ENCODE measurements at regions not wholly inside any gene's neighbourhood (a gene's known extent, or its start where the extent isn't known, plus 50 kb on each side); places are given as distances from the start of the nearest gene placed in this dataset.

DNA sequence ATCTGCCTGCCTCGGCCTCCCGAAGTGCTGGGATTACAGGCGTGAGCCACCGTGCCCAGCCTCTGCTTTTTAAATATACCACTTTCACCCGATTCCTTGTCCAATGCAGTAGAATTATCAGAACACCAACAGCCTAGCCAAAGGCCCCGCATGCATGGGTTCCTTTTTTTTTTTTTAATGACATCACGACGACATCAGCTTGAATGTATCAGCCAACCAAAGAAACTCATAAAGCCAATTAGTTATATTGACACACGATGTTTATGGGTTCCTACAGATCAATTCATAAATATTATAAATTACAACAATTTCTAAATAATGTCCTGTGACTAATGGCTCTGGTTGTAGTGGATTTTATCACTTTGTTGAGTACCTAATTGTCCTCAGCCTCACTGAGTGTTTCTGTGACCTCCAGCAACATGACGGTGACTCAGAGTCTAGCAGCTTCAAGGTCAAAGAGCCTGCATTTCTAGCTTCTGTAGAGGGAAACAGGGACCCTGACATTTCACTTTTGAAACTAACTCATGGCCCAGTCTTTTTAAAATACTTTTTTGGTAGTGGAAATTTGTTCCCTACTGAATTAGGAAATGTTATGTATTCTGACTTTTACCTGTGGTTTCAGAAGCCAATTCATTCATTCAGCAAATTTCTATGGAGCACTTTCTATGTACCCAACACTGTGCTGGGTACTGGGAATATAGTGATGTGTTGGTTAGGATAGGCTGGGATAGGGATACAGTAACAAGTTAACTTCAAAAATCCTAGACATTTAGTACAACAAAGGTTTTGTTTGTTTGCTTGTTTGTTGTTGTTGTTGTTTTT, 144.1 kb downstream of the SUDS3 start:
- TF ChIP-seq, protein P1, sequence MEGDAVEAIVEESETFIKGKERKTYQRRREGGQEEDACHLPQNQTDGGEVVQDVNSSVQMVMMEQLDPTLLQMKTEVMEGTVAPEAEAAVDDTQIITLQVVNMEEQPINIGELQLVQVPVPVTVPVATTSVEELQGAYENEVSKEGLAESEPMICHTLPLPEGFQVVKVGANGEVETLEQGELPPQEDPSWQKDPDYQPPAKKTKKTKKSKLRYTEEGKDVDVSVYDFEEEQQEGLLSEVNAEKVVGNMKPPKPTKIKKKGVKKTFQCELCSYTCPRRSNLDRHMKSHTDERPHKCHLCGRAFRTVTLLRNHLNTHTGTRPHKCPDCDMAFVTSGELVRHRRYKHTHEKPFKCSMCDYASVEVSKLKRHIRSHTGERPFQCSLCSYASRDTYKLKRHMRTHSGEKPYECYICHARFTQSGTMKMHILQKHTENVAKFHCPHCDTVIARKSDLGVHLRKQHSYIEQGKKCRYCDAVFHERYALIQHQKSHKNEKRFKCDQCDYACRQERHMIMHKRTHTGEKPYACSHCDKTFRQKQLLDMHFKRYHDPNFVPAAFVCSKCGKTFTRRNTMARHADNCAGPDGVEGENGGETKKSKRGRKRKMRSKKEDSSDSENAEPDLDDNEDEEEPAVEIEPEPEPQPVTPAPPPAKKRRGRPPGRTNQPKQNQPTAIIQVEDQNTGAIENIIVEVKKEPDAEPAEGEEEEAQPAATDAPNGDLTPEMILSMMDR (IDR thresholded peaks at IDR 0.05; ENCODE audit: borderline replicate concordance, insufficient read depth, low read depth, low read length), result no peak
- H3K4me3 ChIP-seq (ENCODE audit: low read depth, low read length), result no peak overlapping the region

DNA sequence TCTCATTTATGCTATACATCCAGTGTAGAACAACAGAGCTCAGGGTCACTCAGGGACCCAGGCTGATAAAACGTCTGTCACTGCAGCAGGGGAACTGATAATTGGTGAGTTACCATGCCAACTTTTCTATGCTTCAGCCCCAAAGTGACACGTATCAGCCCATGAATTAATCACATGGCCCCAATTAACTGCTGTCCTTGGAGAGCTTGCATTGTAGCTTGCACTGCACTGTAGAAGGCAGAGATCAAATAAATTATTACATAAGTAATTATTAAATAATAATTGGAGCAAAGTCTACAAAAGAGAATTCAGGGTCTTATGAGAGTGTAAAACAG, 144.6 kb downstream of the SUDS3 start:
- H3K4me3 ChIP-seq (ENCODE audit: low read depth, low read length), result no peak overlapping the region
- TF ChIP-seq, protein P1 (IDR thresholded peaks at IDR 0.05; ENCODE audit: borderline replicate concordance, insufficient read depth, low read depth, low read length), result no peak

DNA sequence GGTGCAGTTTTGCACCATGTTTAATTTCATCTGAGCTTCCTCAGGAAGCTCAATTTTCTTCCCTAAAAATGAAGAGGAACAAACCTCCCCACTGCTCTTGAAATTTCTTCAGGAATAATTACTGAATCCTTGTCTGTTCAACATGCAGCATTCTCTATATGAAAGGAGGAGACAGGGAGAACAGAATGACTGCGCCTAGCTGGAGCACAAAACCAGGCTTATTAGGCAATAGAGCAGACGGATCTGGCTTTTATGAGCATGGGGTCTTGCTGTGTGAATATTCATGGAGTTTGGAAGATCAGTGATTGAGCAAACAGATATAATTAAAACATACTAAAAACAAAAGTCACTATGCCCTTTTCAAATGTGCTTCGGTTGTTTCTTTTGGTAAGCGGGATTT, 148.1 kb downstream of the SUDS3 start:
- TF ChIP-seq, protein P1 (IDR thresholded peaks at IDR 0.05; ENCODE audit: borderline replicate concordance, insufficient read depth, low read depth, low read length), result no peak
- no peak overlapping the region for H3K4me3 ChIP-seq (ENCODE audit: low read depth, low read length)

DNA sequence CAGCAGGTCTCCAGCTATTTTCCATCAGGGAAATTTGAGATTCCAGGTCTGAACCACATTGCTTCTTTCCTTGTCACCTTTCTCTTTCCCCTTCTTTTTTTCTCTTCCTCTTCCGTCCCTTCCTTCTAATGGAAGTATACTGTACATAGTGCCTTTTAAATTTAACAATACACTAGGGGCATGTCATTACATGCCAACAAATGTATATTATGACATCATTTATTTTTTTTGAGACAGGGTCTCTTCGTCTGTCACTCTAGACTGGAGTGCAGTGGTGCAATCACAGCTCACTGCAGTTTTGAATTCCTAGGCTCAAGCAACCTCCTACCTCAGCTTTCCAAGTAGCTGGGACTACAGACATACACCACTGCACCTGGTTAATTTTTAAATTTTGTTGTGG, 148.9 kb downstream of the SUDS3 start:
- TF ChIP-seq, protein P1 (IDR thresholded peaks at IDR 0.05; ENCODE audit: borderline replicate concordance, insufficient read depth, low read depth, low read length), result no peak
- no peak overlapping the region for H3K4me3 ChIP-seq (ENCODE audit: low read depth, low read length)

DNA sequence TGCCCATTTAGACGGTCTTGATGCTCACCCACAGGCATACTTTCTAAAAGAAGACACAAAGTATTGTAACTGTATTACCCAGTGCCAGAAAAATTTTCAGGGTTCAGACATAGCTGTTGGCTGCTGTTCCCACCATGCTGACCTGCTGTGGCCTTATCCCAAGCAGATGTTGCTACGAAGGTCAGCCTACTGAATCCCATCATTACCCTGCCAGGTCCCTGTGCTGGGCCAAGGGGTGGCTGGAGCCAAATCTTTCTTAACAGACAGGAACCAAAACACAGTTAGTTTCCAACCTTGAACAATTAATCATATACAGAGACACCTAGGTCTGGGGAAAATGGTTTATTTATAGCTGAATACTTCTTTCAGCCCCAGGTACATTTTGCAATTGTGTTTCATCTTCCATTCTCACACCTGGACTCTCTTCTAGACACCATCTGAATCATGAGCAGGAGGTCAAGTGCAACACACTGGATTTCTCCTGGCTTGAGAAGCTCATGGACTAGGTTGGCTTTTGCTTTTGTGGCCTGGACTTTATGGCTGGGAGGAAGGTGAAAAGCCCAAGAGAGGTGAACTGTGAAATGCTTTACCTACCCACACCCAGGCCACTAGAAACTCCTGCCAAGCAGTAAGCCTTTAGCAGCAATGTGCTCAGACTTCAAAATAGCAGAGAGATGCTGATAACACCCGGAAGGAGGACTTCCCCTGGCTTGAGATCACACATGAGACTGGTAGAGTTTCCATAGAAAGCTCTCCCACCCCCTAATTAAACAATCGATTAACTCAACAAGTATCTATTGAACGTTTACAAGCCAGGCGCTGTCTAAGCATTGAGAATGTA, 150.1 kb downstream of the SUDS3 start:
- TF ChIP-seq, protein P1 (IDR thresholded peaks at IDR 0.05; ENCODE audit: borderline replicate concordance, insufficient read depth, low read depth, low read length), result no peak
- no peak overlapping the region for H3K4me3 ChIP-seq (ENCODE audit: low read depth, low read length)

DNA sequence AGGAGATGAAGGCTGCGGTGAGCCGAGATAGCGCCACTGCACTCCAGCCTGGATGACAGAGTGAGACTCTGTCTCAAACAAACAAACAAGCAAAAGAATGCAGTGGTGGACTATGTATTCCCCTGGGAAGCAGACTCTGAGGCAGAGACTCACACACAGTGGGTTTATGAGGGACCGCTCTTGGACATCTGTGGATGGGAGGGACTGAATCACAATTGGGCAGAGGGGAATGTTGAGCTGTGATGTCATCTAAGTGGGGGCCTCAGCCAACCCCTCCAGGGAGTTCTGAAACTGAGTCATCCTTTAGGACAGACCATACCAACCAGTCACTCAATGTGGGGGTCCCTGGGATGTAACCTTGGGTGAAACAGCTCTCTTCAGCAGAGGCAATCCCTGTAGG, 151.0 kb downstream of the SUDS3 start:
- TF ChIP-seq, protein P1 (IDR thresholded peaks at IDR 0.05; ENCODE audit: borderline replicate concordance, insufficient read depth, low read depth, low read length), result no peak

More for the DNA sequence above, 151.0 kb downstream of the SUDS3 start:
- H3K4me3 ChIP-seq (ENCODE audit: low read depth, low read length), result no peak overlapping the region
